Mucosa of descending colon (tissue), 3 donors: ENCODE measurements at regions not wholly inside any gene's neighbourhood (a gene's known extent, or its start where the extent isn't known, plus 50 kb on each side); places are given as distances from the start of the nearest gene placed in this dataset.
A peak's percentile ranks its signal among the peaks of the same experiment; 100 is the strongest.
"Not testable (repeated sequence)": the region's sequence is repeated elsewhere in the genome, so short reads cannot be mapped to it uniquely, and the experiment has no call there.

Experiments used
- ATAC-seq: fragments of 200-7000 bp; cut with Tn5 transposase; one replicate; pipeline ENCODE4 v1.9.1; 2020; ENCODE audit warnings: mild to moderate bottlenecking, moderate library complexity
- DNase-seq, 3 donors: peaks; one replicate each; pipeline ENCODE4 v3.0.0-alpha.2; 2020
- H3K36me3 ChIP-seq: fragments of 200-600 bp; one replicate; pipeline ENCODE4 v1.8.0; 2021; ENCODE audit warnings: low read depth, mild to moderate bottlenecking
- H3K4me1 ChIP-seq: fragments of 200-600 bp; one replicate; pipeline ENCODE4 v1.8.0; 2021; ENCODE audit warnings: low read depth, mild to moderate bottlenecking
- H3K4me3 ChIP-seq: fragments of 200-600 bp; one replicate; pipeline ENCODE4 v1.8.0; 2021; ENCODE audit warnings: mild to moderate bottlenecking
- H3K9me3 ChIP-seq: fragments of 200-600 bp; one replicate; pipeline ENCODE4 v1.8.0; 2021; ENCODE audit warnings: mild to moderate bottlenecking
- intact Hi-C, 2 donors: fragments of 100-400 bp; cut with DNase I in 1 of 2; cut with micrococcal nuclease in 1 of 2; formaldehyde crosslinking; loops; one replicate each; pipeline versions ENCODE4 v1.11.0 to v1.11.1; 2022; cut with DNase I, micrococcal nuclease
- TF ChIP-seq, protein P1 (sequence below): fragments of 200-600 bp; IDR thresholded peaks from one replicate; pipeline ENCODE4 v1.8.0; 2022; ENCODE audit warnings: antibody characterized with exemption, mild to moderate bottlenecking
- donor health status: DM: no; HTN: no; CAD: no; lungs with moderate emphysema.
- donor health status: DM: no; HTN: no; CAD: no.
- donor health status: DM: no; HTN: yes; CAD: no.

DNA sequence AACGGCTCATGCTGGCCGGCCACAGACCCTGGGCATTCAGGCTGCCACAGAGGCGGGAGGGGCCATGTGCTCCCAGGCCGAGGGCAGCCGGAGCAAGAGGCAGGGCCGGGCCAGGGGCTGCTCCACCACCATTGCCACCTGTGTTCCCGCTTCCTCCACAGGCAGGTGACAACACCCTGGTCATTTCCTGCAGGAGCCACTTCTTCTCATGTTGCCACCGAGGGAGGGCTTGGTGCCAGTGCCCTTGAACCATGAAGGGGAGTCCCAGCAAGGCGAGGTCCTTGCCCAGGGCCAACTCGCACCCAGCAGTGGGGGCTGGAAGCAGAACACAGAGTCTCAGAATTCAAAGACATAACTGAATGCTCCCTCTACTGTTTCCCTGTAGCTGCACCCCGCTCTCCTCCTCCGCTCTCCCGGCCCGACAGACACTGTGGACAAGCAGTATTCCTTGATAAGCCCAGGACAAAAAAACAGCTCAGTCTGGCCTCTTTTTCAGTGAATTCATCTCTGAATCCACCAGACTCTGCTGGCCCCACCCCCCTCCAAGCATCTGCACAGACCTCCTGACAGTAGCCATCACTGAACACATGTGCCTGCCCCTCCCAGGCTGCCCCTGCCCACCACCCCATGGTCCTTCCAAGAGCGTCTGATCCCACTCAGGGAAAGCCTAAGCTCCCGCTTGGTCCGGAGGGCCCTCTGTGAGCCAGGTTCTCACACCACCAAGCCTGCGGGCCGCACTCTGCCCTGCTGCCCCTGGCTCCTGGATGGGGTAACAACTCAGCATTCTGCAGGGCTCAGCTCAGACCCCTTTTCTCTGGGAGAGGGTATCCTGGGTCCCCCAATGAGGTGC, 1074.9 kb downstream of the RPIA start:
- H3K4me1 ChIP-seq, H3K36me3 ChIP-seq, ATAC-seq, intact Hi-C loops, H3K4me3 ChIP-seq: not testable (repeated sequence)
- H3K9me3 ChIP-seq, result peaks cover 27% of the 10 kb centered on the region
- peak in 2 of 3 donors; percentile 13 to 47 for DNase-seq

- peaks cover 27% of the 10 kb centered on the region for H3K9me3 ChIP-seq
- ATAC-seq, intact Hi-C loops, H3K4me3 ChIP-seq, H3K36me3 ChIP-seq, H3K4me1 ChIP-seq: not testable (repeated sequence)
- peak in 1 of 3 donors; percentile 41 for DNase-seq
Measured at GRCh38 chr2:89767058-89767457, 1075.6 kb downstream of the RPIA start.

DNA sequence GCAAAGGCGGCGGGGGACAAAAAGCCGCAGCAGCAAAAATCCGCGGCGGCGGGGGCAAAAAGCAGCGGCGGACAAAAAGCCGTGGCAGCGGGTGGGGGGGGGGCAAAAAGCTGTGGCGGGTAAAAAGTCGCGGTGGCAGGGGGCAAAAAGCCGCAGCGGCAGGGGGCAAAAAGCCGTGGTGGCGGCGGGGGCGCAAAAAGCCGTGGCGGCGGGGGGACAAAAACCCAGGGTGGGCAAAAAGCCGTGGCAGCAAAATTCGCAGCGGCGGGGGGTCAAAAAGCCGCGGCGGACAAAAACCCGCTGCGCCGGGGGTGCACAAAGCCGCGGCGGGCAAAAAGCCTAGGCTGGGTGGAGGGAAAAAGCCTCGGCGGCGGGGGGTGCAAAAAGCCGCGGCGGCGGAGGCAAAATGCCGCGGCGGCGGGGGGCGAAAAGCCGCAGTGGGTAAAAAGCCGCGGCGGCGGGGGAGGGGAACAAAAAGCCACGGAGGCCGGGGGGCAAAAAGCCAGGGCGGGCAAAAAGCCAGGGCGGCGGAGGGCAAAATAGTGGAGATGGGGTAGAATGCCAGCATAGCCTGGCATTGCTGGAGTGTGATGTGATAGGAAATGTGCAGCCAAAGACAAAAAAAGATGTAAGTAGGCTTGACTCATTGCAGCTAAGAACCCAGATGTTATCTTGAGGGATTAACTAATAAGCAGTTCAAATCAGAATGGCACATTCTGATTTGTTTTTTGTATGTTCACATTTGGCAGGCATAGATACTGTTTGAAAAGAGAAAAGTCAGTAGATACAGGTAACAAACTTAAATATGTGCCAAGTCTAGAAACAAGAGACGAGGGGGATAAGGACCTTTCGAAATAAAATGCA, 1076.3 kb downstream of the RPIA start:
- TF ChIP-seq, protein P1, sequence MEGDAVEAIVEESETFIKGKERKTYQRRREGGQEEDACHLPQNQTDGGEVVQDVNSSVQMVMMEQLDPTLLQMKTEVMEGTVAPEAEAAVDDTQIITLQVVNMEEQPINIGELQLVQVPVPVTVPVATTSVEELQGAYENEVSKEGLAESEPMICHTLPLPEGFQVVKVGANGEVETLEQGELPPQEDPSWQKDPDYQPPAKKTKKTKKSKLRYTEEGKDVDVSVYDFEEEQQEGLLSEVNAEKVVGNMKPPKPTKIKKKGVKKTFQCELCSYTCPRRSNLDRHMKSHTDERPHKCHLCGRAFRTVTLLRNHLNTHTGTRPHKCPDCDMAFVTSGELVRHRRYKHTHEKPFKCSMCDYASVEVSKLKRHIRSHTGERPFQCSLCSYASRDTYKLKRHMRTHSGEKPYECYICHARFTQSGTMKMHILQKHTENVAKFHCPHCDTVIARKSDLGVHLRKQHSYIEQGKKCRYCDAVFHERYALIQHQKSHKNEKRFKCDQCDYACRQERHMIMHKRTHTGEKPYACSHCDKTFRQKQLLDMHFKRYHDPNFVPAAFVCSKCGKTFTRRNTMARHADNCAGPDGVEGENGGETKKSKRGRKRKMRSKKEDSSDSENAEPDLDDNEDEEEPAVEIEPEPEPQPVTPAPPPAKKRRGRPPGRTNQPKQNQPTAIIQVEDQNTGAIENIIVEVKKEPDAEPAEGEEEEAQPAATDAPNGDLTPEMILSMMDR, result no peak
- ATAC-seq, result no peak
- Histone ChIP-seq H3K9me3 (peaks cover 27% of the 10 kb centered on the region), H3K4me1 (no peaks in the 10 kb centered on the region), H3K36me3 (no peaks in the 10 kb centered on the region), H3K4me3 (no peak overlapping the region)
- DNase-seq, result peak in 1 of 3 donors; percentile 43
- intact Hi-C loops, result no loop called here

DNA sequence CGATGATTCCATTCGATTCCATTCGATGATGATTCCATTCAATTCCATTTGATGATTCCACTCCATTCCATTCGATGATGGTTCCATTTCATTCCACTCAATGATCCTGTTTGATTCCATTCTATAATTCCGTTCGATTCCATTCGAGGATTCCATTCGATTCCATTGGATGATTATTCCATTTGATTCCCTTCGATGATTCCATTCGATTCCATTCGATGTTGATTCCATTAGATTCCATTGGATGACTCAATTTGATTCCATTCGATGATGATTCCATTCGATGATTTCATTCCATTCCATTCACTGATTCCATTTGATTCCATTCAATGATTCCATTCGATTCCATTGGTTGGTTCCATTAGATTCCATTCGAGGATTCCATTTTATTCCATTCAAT, 1084.4 kb downstream of the RPIA start:
- ATAC-seq (no peak), DNase-seq (no peak)
- Histone ChIP-seq H3K4me1 (no peaks in the 10 kb centered on the region), H3K36me3 (no peaks in the 10 kb centered on the region), H3K9me3 (peaks cover 83% of the 10 kb centered on the region), H3K4me3 (no peak overlapping the region)
- intact Hi-C loops, result no loop called here
- TF ChIP-seq, protein P1, result no peak

DNA sequence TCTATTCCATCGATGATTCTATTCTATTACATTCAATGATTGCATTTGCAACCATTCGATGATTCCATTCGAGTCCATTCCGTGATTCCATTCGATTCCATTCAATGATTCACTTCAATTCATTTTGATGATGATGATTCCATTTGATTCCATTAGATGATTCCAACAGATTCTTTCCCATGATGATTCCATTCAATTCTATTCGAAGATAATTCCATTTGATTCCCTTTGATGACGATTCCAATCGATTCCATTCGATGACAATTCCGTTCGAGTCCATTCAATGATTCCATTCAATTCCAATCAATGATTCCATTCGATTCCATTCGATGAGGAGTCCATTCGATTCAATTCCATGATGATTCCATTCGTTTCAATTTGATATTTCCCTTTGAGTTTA, 1088.8 kb downstream of the RPIA start:
- Histone ChIP-seq H3K36me3 (no peaks in the 10 kb centered on the region), H3K4me1 (no peaks in the 10 kb centered on the region), H3K4me3 (no peak overlapping the region), H3K9me3 (peaks cover 100% of the 10 kb centered on the region)
- DNase-seq (no peak), ATAC-seq (no peak)
- intact Hi-C loops, result no loop called here
- TF ChIP-seq, protein P1, result no peak

DNA sequence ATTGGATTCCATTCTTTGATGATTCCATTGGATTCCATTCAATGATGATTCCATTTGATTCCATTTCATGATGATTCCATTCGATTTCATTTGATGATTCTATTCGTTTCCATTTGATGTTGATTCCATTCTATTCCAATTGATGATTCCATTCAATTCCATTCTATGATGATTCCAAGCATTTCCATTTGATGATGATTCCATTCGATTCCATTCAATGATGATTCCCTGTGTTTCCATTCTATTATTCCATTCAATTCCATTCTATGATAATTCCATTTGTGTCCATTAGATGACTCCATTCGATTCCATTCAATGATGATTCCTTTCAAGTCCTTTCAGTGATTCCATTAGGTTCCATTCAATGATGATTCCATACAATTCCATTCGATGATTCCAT, 1090.5 kb downstream of the RPIA start:
- Histone ChIP-seq H3K4me1 (no peaks in the 10 kb centered on the region), H3K36me3 (no peaks in the 10 kb centered on the region), H3K9me3 (peaks cover 95% of the 10 kb centered on the region), H3K4me3 (no peak overlapping the region)
- ATAC-seq (no peak), DNase-seq (no peak)
- TF ChIP-seq, protein P1, result no peak
- intact Hi-C loops, result no loop called here
